ENCODE measurements at regions not wholly inside any gene's neighbourhood (a gene's known extent, or its start where the extent isn't known, plus 50 kb on each side); places are given as distances from the start of the nearest gene placed in this dataset.

GRCh38 chr6:138691595-138692057 lies 81.9 kb upstream of the CCDC28A start:
- DNase-seq (ENCODE audit: low spot score) = peak; percentile 32
- Histone ChIP-seq H3K9me3 (no peaks in the 10 kb centered on the region), H3K27ac (peak overlapping the region; percentile 60 to 81), H3K36me3 (no peaks in the 10 kb centered on the region), H3K27me3 (replicated peaks; ENCODE audit: insufficient read depth) (no peaks in the 10 kb centered on the region), H3K4me1 (replicated peaks) (no peaks in the 10 kb centered on the region), H3K4me3 (peak overlapping the region; percentile 61 to 81)
- no peak for TF ChIP-seq POLR2A (IDR thresholded peaks at IDR 0.05)
- intact Hi-C loops (cut with DNase I) = no loop called here
- 16% methylated on average over 14 of the region's 14 CpGs for WGBS

GRCh38 chr6:138692058-138692977 lies 81.3 kb upstream of the CCDC28A start:
- Histone ChIP-seq H3K36me3 (no peaks in the 10 kb centered on the region), H3K4me1 (replicated peaks) (no peaks in the 10 kb centered on the region), H3K27ac (peak overlapping the region; percentile 60 to 81), H3K9me3 (no peaks in the 10 kb centered on the region), H3K4me3 (peak overlapping the region; percentile 61 to 81), H3K27me3 (replicated peaks; ENCODE audit: insufficient read depth) (no peaks in the 10 kb centered on the region)
- peak; percentile 66 for DNase-seq (ENCODE audit: low spot score)
- WGBS = 2% methylated on average over 34 of the region's 103 CpGs
- intact Hi-C loops (cut with DNase I) = no loop called here
- TF ChIP-seq, protein P1, sequence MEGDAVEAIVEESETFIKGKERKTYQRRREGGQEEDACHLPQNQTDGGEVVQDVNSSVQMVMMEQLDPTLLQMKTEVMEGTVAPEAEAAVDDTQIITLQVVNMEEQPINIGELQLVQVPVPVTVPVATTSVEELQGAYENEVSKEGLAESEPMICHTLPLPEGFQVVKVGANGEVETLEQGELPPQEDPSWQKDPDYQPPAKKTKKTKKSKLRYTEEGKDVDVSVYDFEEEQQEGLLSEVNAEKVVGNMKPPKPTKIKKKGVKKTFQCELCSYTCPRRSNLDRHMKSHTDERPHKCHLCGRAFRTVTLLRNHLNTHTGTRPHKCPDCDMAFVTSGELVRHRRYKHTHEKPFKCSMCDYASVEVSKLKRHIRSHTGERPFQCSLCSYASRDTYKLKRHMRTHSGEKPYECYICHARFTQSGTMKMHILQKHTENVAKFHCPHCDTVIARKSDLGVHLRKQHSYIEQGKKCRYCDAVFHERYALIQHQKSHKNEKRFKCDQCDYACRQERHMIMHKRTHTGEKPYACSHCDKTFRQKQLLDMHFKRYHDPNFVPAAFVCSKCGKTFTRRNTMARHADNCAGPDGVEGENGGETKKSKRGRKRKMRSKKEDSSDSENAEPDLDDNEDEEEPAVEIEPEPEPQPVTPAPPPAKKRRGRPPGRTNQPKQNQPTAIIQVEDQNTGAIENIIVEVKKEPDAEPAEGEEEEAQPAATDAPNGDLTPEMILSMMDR (IDR thresholded peaks at IDR 0.05) = peak; percentile 75 to 87 (median 82)
- TF ChIP-seq POLR2A (IDR thresholded peaks at IDR 0.05) = peak; percentile 29
- TF ChIP-seq POLR2AphosphoS5 (IDR thresholded peaks at IDR 0.05) = no peak

DNA sequence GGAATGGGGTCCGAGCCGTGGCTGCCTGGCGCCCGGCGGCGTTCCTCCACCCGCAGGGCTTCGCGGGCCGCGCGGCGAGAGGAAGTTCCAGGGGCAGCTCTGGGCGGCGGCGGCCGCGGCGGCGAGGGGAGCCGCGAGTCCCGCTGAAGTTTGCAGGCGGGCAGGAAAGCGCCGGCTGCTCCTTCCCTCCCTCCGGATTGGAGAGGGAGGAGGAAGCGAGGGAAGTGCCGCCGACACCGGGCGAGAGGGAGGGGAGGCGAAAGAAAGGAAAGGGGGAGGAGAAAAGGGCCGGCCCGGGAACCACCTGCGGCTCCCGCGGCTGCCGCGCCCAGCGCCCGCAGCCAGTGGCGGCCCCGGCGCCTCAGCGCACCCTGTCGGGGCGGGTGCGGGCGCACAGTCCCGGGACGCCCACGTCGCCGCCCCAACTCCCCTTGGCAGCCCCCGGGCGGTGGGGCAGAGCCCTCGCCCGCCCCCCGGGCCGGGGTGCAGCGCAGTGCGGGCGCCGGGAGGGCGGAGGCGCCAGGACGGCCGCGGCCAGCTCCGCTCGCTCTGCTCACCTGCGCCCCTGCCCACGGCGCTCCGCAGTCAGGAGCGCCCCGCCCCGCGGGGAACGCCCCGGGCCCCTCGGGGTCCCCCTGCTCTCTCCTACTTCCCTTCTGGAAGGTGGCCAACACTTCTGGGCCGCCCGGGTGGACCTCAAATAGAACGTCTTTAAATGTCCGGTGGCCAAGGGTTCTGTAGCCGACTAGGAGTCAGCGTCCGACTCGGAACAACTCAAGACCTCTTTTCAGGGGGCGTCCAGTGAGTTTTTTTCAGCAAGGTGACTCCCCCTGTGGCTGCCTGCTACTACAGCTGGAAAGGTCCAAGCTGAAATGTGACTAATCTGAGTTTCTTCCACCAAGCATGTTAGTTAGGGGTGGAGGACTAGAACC lies 80.3 kb upstream of the CCDC28A start:
- Histone ChIP-seq H3K27me3 (replicated peaks; ENCODE audit: insufficient read depth) (no peaks in the 10 kb centered on the region), H3K9me3 (no peaks in the 10 kb centered on the region), H3K4me3 (peak overlapping the region; percentile 61 to 81), H3K36me3 (no peaks in the 10 kb centered on the region), H3K4me1 (replicated peaks) (no peaks in the 10 kb centered on the region), H3K27ac (peak overlapping the region; percentile 60 to 81)
- intact Hi-C loops (cut with DNase I) = no loop called here
- DNase-seq (ENCODE audit: low spot score) = peak; percentile 58
- peak; percentile 21 for TF ChIP-seq POLR2AphosphoS5 (IDR thresholded peaks at IDR 0.05)
- TF ChIP-seq, protein P1 (IDR thresholded peaks at IDR 0.05) = peak in 1 of 4 experiments; percentile 42
- peak; percentile 76 for TF ChIP-seq POLR2A (IDR thresholded peaks at IDR 0.05)
- under 1% methylated on average over 56 of the region's 92 CpGs for WGBS

- H3K9me3 ChIP-seq = no peaks in the 10 kb centered on the region
- TF ChIP-seq POLR2AphosphoS5 (IDR thresholded peaks at IDR 0.05) (no peak), POLR2A (IDR thresholded peaks at IDR 0.05) (no peak)
- TF ChIP-seq, protein P1 (IDR thresholded peaks at IDR 0.05) = no peak
- intact Hi-C loops (cut with DNase I) = no loop called here
- H3K27ac ChIP-seq = no peak overlapping the region
- DNase-seq (ENCODE audit: low spot score) = no peak
- no peaks in the 10 kb centered on the region for H3K27me3 ChIP-seq (replicated peaks; ENCODE audit: insufficient read depth)
- WGBS = 88% methylated on average over 4 of the region's 4 CpGs
- H3K4me1 ChIP-seq (replicated peaks) = no peaks in the 10 kb centered on the region
- H3K4me3 ChIP-seq = no peak overlapping the region
- H3K36me3 ChIP-seq = no peaks in the 10 kb centered on the region
Measured at GRCh38 chr6:138695193-138695592, 78.4 kb upstream of the CCDC28A start.

DNA sequence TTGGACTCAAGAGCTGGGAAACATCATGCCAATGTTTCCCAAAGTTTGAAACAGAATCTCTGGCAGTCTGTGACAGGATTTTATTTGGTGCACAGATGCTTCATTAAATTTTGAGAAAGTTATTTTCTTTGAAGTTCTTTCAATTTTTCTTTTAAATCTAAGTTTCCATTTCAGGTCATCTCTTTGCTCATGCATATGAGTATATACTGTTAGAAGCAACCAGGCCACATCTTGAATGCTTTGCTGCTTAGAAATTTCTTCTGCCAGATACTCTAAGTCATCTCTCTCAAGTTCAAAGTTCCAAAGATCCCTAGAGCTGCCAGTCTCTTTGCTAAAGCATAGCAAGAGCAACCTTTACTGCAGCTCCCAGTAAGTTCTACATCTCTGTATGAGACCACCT lies 59.1 kb upstream of the CCDC28A start:
- intact Hi-C loops (cut with DNase I) = no loop called here
- H3K4me3 ChIP-seq = no peak overlapping the region
- no peaks in the 10 kb centered on the region for H3K4me1 ChIP-seq (replicated peaks)
- no peaks in the 10 kb centered on the region for H3K27me3 ChIP-seq (replicated peaks; ENCODE audit: insufficient read depth)
- no peak overlapping the region for H3K27ac ChIP-seq
- no peaks in the 10 kb centered on the region for H3K36me3 ChIP-seq
- no peak for TF ChIP-seq POLR2AphosphoS5 (IDR thresholded peaks at IDR 0.05)
- no peak for TF ChIP-seq POLR2A (IDR thresholded peaks at IDR 0.05)
- TF ChIP-seq, protein P1 (IDR thresholded peaks at IDR 0.05) = no peak
- DNase-seq (ENCODE audit: low spot score) = no peak
- no peaks in the 10 kb centered on the region for H3K9me3 ChIP-seq
